Right lobe of liver (tissue), 4 donors: ENCODE measurements at regions not wholly inside any gene's neighbourhood (a gene's known extent, or its start where the extent isn't known, plus 50 kb on each side); places are given as distances from the start of the nearest gene placed in this dataset.
"Not testable (repeated sequence)": the region's sequence is repeated elsewhere in the genome, so short reads cannot be mapped to it uniquely, and the experiment has no call there.

Experiments
- CTCF ChIP-seq, 4 donors: fragments of 200-600 bp in 3 of 4; fragments of 450-650 bp in 1 of 4; IDR thresholded peaks; one replicate each; pipeline versions ENCODE4 v1.5.1 to v1.8.0; 2016 to 2022; ENCODE audit warnings: antibody characterized with exemption in 4 of 4, mild to moderate bottlenecking in 2 of 4
- POLR2A ChIP-seq: fragments of 450-650 bp; IDR thresholded peaks from one replicate; pipeline ENCODE4 v1.6.1; 2017; ENCODE audit warnings: antibody characterized with exemption, mild to moderate bottlenecking
- donor health status: DM: no; HTN: no; CAD: no.
- donor health status: DM: no; HTN: no; CAD: no.
- donor health status: DM: no; HTN: yes; CAD: no.

GRCh38 chr16:29219562-29219961, 186.9 kb downstream of the NPIPB11 start:
- not testable (repeated sequence) for TF ChIP-seq CTCF (IDR thresholded peaks at IDR 0.05); POLR2A
